HG03378 (cell line): ENCODE measurements at regions not wholly inside any gene's neighbourhood (a gene's known extent, or its start where the extent isn't known, plus 50 kb on each side); places are given as distances from the start of the nearest gene placed in this dataset.
"Not testable (repeated sequence)": the region's sequence is repeated elsewhere in the genome, so short reads cannot be mapped to it uniquely, and the experiment has no call there.

ENCODE experiments used
- ATAC-seq: cut with Tn5 transposase; IDR thresholded peaks from one replicate; pipeline ENCODE4 v1.9.1; 2021; ENCODE audit warnings: mild to moderate bottlenecking, moderate library complexity; ENCODE audit not compliant: unreplicated experiment

DNA sequence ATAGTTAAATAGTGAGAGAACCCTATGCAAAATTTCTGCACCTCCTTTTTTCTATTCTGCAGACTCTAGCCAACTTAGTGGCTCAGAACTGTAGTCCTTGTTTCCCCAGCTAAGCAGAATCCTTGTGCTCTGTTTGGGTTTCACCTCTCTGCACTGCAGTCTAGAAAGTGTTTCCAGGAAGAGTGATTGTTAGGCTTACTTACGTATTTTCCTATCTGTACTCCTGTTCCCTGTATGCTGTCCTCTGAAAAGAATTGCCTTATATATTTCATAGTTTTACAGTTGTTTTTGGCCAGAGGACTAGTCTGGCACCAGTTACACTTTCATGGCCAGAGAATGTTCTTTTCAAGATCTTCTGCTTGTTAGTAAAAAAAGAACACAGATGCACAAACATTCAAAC, 154.6 kb upstream of the POT1 start:
- ATAC-seq, result no peak

DNA sequence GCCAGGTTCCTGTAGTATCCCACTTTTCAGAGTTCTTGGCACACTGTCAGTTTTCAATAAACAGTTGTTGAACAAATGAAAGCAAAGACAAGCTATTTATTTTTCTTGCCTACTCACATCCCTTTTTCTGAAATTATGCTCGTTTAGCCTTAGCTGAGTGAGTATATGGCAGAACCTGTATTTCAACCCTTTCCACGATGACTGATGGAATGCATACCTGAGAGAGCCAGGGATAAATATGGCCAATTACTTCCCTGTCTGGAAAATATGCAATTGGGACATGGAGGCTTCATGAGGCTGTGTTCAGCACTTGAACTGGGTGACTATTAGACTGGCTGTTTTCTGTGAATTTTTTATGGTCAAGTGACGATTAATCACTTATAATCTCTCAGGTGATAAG, 144.5 kb upstream of the POT1 start:
- no peak for ATAC-seq

- no peak for ATAC-seq
Observed at GRCh38 chr7:125065546-125065945, 135.9 kb upstream of the POT1 start.

GRCh38 chr7:125065001-125065400, 135.4 kb upstream of the POT1 start:
- ATAC-seq, result no peak

GRCh38 chr7:125061776-125062397, 132.3 kb upstream of the POT1 start:
- peak; percentile 89 for ATAC-seq

GRCh38 chr7:125061083-125061745, 131.6 kb upstream of the POT1 start:
- ATAC-seq, result not testable (repeated sequence)

DNA sequence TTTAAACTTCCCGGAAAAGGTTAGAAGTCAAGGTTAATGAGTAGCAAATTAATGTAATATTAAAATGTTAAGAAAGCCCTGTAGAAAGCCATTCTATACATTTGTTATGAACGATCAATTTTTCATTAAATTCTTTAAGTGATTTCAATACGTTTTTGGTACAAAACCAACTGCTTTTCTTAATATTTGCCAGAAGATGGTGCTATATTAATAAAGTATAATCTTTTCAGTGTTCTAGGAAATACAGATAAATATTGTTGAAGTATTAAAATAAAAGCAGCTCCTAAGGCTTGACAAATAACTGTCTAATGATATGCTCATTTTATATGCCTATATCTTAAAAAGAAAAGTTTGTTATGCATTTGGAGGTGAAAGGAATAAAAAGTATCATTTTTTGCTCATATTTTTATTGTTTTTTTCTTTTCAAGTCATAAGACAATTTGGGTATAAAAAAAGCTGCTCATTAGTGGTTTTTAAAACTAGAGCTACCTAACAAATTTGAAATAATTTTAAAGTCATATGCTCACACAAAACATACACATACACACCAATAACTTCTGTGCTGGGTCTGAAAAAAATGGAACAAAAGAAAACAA, 130.3 kb upstream of the POT1 start:
- ATAC-seq, result no peak

DNA sequence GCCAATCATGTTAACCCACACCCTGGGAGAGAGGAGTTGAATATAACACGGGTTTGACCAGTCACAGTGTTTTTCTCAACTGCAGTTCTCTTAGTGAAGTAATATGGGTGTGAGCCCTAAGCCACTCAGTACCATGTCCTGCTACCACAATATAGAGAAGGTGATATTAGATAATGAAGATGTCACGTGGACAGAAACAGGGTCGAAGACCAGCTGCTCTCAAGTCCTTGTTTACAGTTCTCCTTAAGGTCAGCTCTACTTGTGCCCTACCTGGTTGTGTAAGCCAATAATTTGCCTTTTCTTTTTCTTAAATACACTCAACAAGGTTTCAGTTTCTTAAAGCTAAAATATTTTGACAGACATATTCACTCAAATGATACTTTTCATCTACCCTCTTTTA, 128.3 kb upstream of the POT1 start:
- ATAC-seq, result no peak

GRCh38 chr7:125055376-125055775, 125.8 kb upstream of the POT1 start:
- no peak for ATAC-seq

DNA sequence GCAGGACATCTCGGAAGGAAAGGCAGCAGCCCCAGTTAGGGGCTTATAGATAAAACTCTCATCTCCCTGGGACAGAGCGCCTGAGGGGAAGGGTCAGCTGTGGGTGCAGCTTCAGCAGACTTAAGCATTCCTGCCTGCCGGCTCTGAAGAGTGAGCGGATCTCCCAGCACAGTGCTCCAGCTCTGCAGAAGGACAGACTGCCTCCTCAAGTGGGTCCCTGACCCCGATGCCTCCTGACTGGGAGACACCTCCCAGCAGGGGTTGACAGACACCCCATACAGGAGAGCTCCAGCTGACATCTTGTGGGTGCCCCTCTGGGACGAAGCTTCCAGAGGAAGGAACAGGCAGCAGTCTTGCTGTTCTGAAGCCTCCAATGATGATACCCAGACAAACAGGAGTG, 117.1 kb upstream of the POT1 start:
- ATAC-seq, result no peak

GRCh38 chr7:125033506-125033905, 103.9 kb upstream of the POT1 start:
- ATAC-seq, result no peak

DNA sequence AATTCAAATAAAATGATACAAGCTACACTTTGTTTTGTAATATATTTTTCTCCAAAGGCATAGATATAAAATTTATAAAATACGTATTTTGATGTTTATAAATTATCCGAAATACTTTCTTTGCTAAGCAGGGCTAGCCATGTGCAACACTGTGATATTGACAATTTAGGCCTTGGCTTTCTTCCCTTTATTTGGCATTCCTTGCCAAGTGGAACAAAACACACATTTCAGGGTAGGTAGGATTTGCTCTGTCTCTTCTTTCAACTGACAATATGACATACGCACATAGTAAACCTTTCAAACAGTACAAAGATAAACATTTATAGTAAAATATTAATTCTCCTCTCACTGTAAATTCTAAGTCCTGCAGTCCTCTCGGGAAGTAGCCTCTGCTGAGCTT, 103.3 kb upstream of the POT1 start:
- ATAC-seq, result no peak

- no peak for ATAC-seq
Observed at GRCh38 chr7:125030756-125031387, 101.2 kb upstream of the POT1 start.

DNA sequence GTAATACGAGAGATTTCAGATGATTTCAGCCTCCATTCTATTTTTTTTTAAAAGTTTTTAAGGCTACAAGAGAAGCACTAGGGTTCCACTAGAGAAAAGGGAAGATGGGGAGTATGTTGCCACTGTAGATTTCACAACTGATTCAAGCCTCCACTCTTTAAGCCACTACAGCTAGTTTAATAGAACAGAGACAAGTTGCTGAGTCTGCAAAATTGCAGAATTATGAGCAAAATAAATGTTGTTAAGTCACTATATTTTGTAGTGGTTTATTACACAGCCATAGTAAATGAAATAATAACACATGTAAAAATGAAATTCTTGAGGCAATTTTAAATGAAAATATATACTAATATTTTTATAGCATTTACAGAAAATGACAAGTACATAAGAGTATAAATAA, 96.0 kb upstream of the POT1 start:
- ATAC-seq, result no peak

- no peak for ATAC-seq
Observed at GRCh38 chr7:125020801-125021200, 91.2 kb upstream of the POT1 start.

DNA sequence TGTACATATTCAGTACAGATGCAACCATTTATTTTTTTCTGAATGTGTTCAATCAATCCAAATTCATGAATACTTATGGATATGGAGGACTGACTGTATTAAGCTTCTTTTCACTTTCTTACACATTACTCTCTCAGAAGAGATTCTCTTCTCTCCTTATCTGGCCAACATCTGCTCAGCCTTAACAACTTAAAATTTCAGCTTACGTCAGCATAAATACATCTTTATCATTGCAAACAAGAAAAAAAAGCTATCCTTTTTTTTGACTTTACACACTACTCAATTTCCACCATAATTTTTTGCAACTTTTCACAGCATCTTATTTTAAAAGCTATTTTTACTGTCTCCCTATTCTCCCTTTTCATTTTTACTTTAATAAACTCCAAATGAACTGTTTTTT, 80.9 kb upstream of the POT1 start:
- no peak for ATAC-seq

DNA sequence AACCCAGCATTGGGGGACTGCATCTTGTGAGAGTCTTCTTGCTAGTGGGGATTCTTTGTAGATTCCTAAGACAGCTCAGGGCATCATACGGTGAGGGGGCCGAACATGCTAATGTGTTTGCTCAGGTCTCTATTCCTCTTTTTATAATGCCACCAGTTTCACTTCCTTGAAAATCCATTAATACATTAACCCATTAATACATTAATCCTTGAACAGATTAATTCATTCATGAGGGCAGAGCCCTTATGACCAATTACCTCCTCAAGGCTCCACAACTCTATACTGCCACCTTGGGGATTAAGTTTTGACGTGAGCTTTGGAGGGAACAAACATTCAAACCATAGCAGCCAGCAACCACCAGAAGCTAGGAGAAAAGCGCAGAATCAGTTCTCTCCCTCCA, 67.2 kb upstream of the POT1 start:
- ATAC-seq, result no peak

GRCh38 chr7:124992851-124993562, 63.4 kb upstream of the POT1 start:
- ATAC-seq, result no peak

- ATAC-seq, result no peak
Observed at GRCh38 chr7:124989911-124990310, 60.3 kb upstream of the POT1 start.
